DND-41 (cell line): ENCODE measurements at regions not wholly inside any gene's neighbourhood (a gene's known extent, or its start where the extent isn't known, plus 50 kb on each side); places are given as distances from the start of the nearest gene placed in this dataset.

ENCODE experiments used
- ATAC-seq: fragments of 200-7000 bp; cut with Tn5 transposase; 3 replicates; pipeline ENCODE4 v1.9.1; 2021; ENCODE audit warnings: low read depth; ENCODE audit not compliant: insufficient read depth
- DNase-seq: peaks from one replicate; pipeline ENCODE4 v3.0.0-alpha.2; 2020
- H2AFZ ChIP-seq: 2 replicates; pipeline ENCODE4 v1.6.0; 2012; ENCODE audit warnings: low read depth, low read length
- H3K27ac ChIP-seq: 2 replicates; pipeline ENCODE4 v1.5.1; 2012; ENCODE audit warnings: low read length, inconsistent platforms
- H3K27me3 ChIP-seq: fragments of 200-600 bp; sonication (generic); 2 replicates; pipeline ENCODE4 v1.6.0; 2012; ENCODE audit warnings: low read length, mild to moderate bottlenecking, inconsistent platforms; ENCODE audit not compliant: insufficient read depth, poor library complexity
- H3K36me3 ChIP-seq: 2 replicates; pipeline ENCODE4 v1.5.1; 2012; ENCODE audit warnings: low read length, inconsistent platforms; ENCODE audit not compliant: insufficient read depth
- H3K4me1 ChIP-seq: 2 replicates; pipeline ENCODE4 v1.5.1; 2012; ENCODE audit warnings: mild to moderate bottlenecking, low read length; ENCODE audit not compliant: insufficient read depth
- H3K4me2 ChIP-seq: 2 replicates; pipeline ENCODE4 v1.6.0; 2012; ENCODE audit warnings: mild to moderate bottlenecking, moderate library complexity, low read length, inconsistent platforms; ENCODE audit not compliant: insufficient read depth
- H3K4me3 ChIP-seq, 2 experiments: fragments of 200-600 bp in 1 of 2; shearing (Covaris generic) in 1 of 2; 2 replicates each; pipeline ENCODE4 v1.5.1; 2012 to 2016; ENCODE audit warnings: inconsistent platforms in 2 of 2, low read length in 2 of 2, mild to moderate bottlenecking in 2 of 2, low read depth in 1 of 2, moderate library complexity in 1 of 2
- H3K79me2 ChIP-seq: 2 replicates; pipeline ENCODE4 v1.6.0; 2012; ENCODE audit warnings: low read length, inconsistent platforms; ENCODE audit not compliant: insufficient read depth
- H3K9ac ChIP-seq: 2 replicates; pipeline ENCODE4 v1.6.0; 2012; ENCODE audit warnings: low read depth, mild to moderate bottlenecking, inconsistent platforms, low read length, moderate library complexity
- H3K9me3 ChIP-seq: 2 replicates; pipeline ENCODE4 v1.5.1; 2012; ENCODE audit warnings: low read length, moderate library complexity, mild to moderate bottlenecking, inconsistent platforms; ENCODE audit not compliant: insufficient read depth, severe bottlenecking
- H4K20me1 ChIP-seq: 2 replicates; pipeline ENCODE4 v1.6.0; 2012; ENCODE audit warnings: low read length; ENCODE audit not compliant: insufficient read depth
- EZH2 ChIP-seq: IDR thresholded peaks from 3 replicates; pipeline ENCODE4 v1.6.1; 2012; ENCODE audit warnings: borderline replicate concordance, low read depth, mild to moderate bottlenecking, moderate library complexity, low read length, inconsistent platforms; ENCODE audit not compliant: severe bottlenecking
- TF ChIP-seq, protein P1 (sequence below): IDR thresholded peaks from 2 replicates; pipeline ENCODE4 v1.5.1; 2012; ENCODE audit warnings: borderline replicate concordance, low read length, moderate library complexity, mild to moderate bottlenecking; ENCODE audit not compliant: poor library complexity, severe bottlenecking; ENCODE audit errors: extremely low read depth

DNA sequence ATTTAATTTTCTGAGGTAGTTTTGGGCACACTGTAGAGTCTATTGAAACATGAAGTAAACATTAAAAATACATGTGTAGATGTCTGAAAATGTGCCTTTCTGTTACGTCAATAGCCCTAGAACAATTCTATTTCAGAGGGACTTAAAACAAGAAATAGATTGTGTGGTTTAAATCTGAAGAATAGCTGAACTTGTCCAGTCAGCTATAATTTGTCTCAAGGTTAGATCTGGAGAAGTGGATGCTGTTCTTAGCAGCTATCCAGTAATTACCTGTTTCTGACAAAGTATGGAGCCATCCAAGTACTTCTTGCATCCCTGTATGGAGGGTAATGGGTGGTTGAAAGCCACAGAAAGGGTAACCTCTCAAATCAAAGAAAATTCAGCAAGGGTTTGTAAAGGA lies 92.8 kb downstream of the SEPTIN7 start:
- Histone ChIP-seq H3K27ac (no peak overlapping the region), H3K79me2 (no peaks in the 10 kb centered on the region), H3K4me1 (no peaks in the 10 kb centered on the region), H3K27me3 (no peaks in the 10 kb centered on the region), H4K20me1 (peaks cover 2% of the 10 kb centered on the region; the same call in 1 of the 2 replicates), H3K36me3 (peaks cover 57% of the 10 kb centered on the region), H3K4me2 (no peak overlapping the region), H2AFZ (no peak overlapping the region), H3K9ac (no peak overlapping the region), H3K9me3 (no peaks in the 10 kb centered on the region), H3K4me3 (no peak overlapping the region)
- TF ChIP-seq EZH2 = no peak
- TF ChIP-seq, protein P1, sequence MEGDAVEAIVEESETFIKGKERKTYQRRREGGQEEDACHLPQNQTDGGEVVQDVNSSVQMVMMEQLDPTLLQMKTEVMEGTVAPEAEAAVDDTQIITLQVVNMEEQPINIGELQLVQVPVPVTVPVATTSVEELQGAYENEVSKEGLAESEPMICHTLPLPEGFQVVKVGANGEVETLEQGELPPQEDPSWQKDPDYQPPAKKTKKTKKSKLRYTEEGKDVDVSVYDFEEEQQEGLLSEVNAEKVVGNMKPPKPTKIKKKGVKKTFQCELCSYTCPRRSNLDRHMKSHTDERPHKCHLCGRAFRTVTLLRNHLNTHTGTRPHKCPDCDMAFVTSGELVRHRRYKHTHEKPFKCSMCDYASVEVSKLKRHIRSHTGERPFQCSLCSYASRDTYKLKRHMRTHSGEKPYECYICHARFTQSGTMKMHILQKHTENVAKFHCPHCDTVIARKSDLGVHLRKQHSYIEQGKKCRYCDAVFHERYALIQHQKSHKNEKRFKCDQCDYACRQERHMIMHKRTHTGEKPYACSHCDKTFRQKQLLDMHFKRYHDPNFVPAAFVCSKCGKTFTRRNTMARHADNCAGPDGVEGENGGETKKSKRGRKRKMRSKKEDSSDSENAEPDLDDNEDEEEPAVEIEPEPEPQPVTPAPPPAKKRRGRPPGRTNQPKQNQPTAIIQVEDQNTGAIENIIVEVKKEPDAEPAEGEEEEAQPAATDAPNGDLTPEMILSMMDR = no peak
- no peak for DNase-seq
- no peak for ATAC-seq

DNA sequence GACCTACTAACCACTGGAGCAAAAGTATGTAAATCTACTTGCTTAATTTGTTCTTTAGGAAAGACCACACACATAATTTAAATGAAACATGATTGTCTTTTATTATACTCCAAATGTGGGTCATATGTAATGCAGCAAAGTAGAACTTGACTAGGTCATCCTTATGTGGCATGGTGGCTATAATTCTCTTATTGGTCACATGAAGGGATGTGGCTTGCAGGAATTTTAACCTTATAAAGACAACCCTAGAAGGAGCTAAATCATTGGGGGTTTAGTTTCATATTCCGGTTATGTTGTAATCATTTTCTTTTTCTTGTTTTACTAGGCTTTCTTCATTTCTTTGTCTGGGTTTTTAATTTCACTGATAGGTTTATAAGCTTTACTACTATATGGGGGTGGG lies 93.9 kb downstream of the SEPTIN7 start:
- Histone ChIP-seq H2AFZ (no peak overlapping the region), H3K4me1 (no peaks in the 10 kb centered on the region), H4K20me1 (peaks cover 2% of the 10 kb centered on the region; the same call in 1 of the 2 replicates), H3K27me3 (no peaks in the 10 kb centered on the region), H3K9me3 (no peaks in the 10 kb centered on the region), H3K4me2 (no peak overlapping the region), H3K4me3 (no peak overlapping the region), H3K27ac (no peak overlapping the region), H3K36me3 (peaks cover 56% of the 10 kb centered on the region), H3K9ac (no peak overlapping the region), H3K79me2 (no peaks in the 10 kb centered on the region)
- no peak for DNase-seq
- ATAC-seq = no peak
- no peak for TF ChIP-seq EZH2
- TF ChIP-seq, protein P1 = no peak

DNA sequence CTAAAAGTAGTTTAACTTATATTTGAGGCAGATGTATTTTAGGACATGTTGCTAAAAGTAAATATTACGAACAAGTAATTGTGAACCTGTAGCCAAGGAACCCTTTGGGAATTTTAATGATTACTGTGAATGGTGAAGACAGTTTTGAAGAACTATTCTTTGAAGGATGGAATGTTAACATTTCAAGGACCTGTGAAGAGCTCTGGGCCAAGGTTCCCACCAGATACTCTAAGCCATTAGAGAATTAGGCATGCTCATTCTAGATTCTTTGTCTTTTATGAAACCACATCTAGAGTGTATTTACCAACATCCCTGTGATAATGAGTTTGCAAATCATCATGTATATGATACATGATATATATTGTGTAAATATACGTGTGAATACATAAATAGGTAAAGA lies 99.8 kb downstream of the SEPTIN7 start:
- ATAC-seq (no peak), DNase-seq (no peak)
- no peaks in the 10 kb centered on the region for H4K20me1 ChIP-seq
- TF ChIP-seq, protein P1 = no peak
- TF ChIP-seq EZH2 = no peak
- no peaks in the 10 kb centered on the region for H3K27me3 ChIP-seq
- no peaks in the 10 kb centered on the region for H3K79me2 ChIP-seq
- H2AFZ ChIP-seq = no peak overlapping the region
- H3K9ac ChIP-seq = no peak overlapping the region
- no peak overlapping the region for H3K27ac ChIP-seq
- H3K36me3 ChIP-seq = peaks cover 78% of the 10 kb centered on the region
- H3K4me3 ChIP-seq = no peak overlapping the region
- H3K9me3 ChIP-seq = no peaks in the 10 kb centered on the region
- H3K4me1 ChIP-seq = no peaks in the 10 kb centered on the region
- no peak overlapping the region for H3K4me2 ChIP-seq

DNA sequence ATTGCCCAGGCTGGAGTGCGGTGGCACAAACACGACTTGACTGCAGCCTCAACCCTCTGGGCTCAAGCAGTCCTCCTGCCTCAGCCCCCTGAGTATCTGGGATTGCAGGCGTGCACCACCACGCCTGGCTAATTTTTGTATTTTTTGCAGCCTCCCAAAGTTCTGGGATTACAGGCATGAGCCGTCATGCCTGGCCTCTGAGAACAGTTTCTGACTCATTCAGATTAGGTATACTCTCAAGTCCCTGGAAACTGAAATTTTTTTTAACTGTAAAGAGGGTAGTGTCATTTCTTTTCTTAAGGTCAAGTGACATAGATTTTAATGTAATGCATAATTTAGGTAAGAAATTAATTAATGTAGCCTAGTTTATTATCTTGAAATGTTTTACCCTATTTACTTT lies 104.7 kb downstream of the SEPTIN7 start:
- no peak overlapping the region for H3K4me3 ChIP-seq
- H2AFZ ChIP-seq = no peak overlapping the region
- H3K4me1 ChIP-seq = no peaks in the 10 kb centered on the region
- H3K9me3 ChIP-seq = no peaks in the 10 kb centered on the region
- no peak overlapping the region for H3K4me2 ChIP-seq
- no peaks in the 10 kb centered on the region for H3K27me3 ChIP-seq
- H3K36me3 ChIP-seq = peaks cover 50% of the 10 kb centered on the region
- DNase-seq (no peak), ATAC-seq (no peak)
- H3K9ac ChIP-seq = no peak overlapping the region
- TF ChIP-seq, protein P1 = no peak
- no peak for TF ChIP-seq EZH2
- no peaks in the 10 kb centered on the region for H3K79me2 ChIP-seq
- H4K20me1 ChIP-seq = no peaks in the 10 kb centered on the region
- no peak overlapping the region for H3K27ac ChIP-seq
